ENCODE measurements at regions not wholly inside any gene's neighbourhood (a gene's known extent, or its start where the extent isn't known, plus 50 kb on each side); places are given as distances from the start of the nearest gene placed in this dataset.

DNA sequence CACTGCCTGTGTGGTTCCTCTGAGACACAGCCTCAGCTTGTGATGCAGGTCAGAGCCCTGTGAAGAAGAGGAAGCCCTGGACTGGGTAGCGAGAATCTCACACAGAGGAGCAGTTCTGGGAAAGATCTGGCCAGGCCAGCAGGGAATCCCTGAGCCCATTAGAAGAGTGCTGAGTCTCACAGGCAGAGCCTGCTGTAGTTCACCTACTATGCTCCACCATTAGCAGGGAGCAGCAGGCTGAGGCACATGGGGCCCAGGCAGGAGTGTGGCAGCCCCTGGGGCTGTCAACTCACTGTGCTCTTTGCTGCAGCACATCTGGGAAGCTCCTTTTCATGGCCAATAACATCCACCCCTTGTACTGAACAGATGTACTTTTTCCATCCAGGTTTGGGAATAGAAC is 146.8 kb upstream of the B3GAT2 start:
- H2AFZ ChIP-seq (ENCODE audit: low read depth), result no peak overlapping the region
- H3K9ac ChIP-seq, result no peak overlapping the region
- no peaks in the 10 kb centered on the region for H3K36me3 ChIP-seq (ENCODE audit: insufficient read depth)

DNA sequence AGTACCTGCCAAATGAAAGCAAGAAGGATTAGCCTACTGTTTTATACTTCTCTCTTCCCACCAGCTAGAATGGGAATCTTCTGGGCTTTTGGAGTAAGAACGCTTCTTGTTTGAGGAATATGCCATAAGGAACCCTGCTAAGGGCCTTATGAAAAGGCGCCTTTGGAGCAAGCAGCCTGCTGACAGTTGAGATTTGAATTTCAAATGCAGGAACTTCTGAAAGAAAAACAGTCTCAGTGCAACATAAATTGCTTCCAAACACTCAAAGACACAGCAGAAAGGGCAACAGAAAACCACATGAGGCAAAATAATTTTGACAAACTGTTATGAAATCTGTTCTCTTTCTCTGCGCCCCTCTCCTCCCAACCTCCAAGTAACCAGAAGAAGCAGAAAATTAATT is 149.4 kb upstream of the B3GAT2 start:
- TF ChIP-seq CTCF (conservative IDR thresholded peaks at IDR 0.05; ENCODE audit: low read depth, low read length), result no peak
- H3K4me2 ChIP-seq, result no peak overlapping the region
- no peaks in the 10 kb centered on the region for H3K36me3 ChIP-seq (ENCODE audit: insufficient read depth)
- H3K27me3 ChIP-seq (ENCODE audit: insufficient read depth, low read depth), result no peaks in the 10 kb centered on the region
- no peaks in the 10 kb centered on the region for H4K20me1 ChIP-seq (ENCODE audit: insufficient read depth)
- H3K79me2 ChIP-seq (ENCODE audit: insufficient read depth, low read depth), result no peaks in the 10 kb centered on the region
- H3K4me3 ChIP-seq (IDR thresholded peaks at IDR 0.05; ENCODE audit: insufficient read depth, low read depth, low read length), result no peak overlapping the region
- H2AFZ ChIP-seq (ENCODE audit: low read depth), result no peak overlapping the region
- H3K4me1 ChIP-seq (ENCODE audit: low read depth, poor library complexity, severe bottlenecking), result no peaks in the 10 kb centered on the region
- no peak overlapping the region for H3K9ac ChIP-seq
- H3K27ac ChIP-seq, result no peak overlapping the region

More for the DNA sequence above, 146.8 kb upstream of the B3GAT2 start:
- no peak overlapping the region for H3K27ac ChIP-seq
- H3K4me3 ChIP-seq (IDR thresholded peaks at IDR 0.05; ENCODE audit: insufficient read depth, low read depth, low read length), result no peak overlapping the region
- no peaks in the 10 kb centered on the region for H3K79me2 ChIP-seq (ENCODE audit: insufficient read depth, low read depth)
- no peaks in the 10 kb centered on the region for H4K20me1 ChIP-seq (ENCODE audit: insufficient read depth)
- no peaks in the 10 kb centered on the region for H3K27me3 ChIP-seq (ENCODE audit: insufficient read depth, low read depth)
- no peaks in the 10 kb centered on the region for H3K4me1 ChIP-seq (ENCODE audit: low read depth, poor library complexity, severe bottlenecking)
- no peak for TF ChIP-seq CTCF (conservative IDR thresholded peaks at IDR 0.05; ENCODE audit: low read depth, low read length)
- no peak overlapping the region for H3K4me2 ChIP-seq

- Histone ChIP-seq H2AFZ (ENCODE audit: low read depth) (no peak overlapping the region), H3K4me1 (ENCODE audit: low read depth, poor library complexity, severe bottlenecking) (no peaks in the 10 kb centered on the region), H4K20me1 (ENCODE audit: insufficient read depth) (no peaks in the 10 kb centered on the region), H3K27me3 (ENCODE audit: insufficient read depth, low read depth) (no peaks in the 10 kb centered on the region), H3K4me3 (IDR thresholded peaks at IDR 0.05; ENCODE audit: insufficient read depth, low read depth, low read length) (no peak overlapping the region), H3K9ac (no peak overlapping the region), H3K27ac (no peak overlapping the region), H3K4me2 (no peak overlapping the region), H3K36me3 (ENCODE audit: insufficient read depth) (no peaks in the 10 kb centered on the region), H3K79me2 (ENCODE audit: insufficient read depth, low read depth) (no peaks in the 10 kb centered on the region)
- no peak for TF ChIP-seq CTCF (conservative IDR thresholded peaks at IDR 0.05; ENCODE audit: low read depth, low read length)
These were observed 151.1 kb upstream of the B3GAT2 start for GRCh38 chr6:71107911-71108420.

DNA sequence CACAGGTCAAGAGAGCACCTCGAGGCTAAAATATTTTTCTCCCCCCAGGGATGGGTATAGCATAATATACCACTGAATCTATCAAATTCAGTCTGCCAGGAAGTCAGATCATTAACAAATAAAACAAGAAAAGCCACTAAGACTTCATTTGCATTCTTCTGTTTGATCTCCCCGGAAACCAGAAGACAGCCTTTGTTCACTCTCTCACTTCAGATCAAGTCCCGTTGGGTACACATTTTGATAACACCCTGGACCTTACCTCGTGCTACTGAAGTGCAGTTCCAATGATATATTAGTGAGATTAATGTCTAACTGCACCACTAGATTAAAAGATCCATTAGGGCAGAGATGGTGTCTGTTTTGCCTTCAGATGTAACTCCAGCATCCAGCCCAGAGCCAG is 157.7 kb upstream of the B3GAT2 start:
- Histone ChIP-seq H3K36me3 (ENCODE audit: insufficient read depth) (no peaks in the 10 kb centered on the region), H3K4me1 (ENCODE audit: low read depth, poor library complexity, severe bottlenecking) (no peaks in the 10 kb centered on the region), H3K9ac (no peak overlapping the region), H3K4me2 (no peak overlapping the region), H3K27ac (no peak overlapping the region), H4K20me1 (ENCODE audit: insufficient read depth) (no peaks in the 10 kb centered on the region), H3K79me2 (ENCODE audit: insufficient read depth, low read depth) (no peaks in the 10 kb centered on the region), H2AFZ (ENCODE audit: low read depth) (no peak overlapping the region), H3K4me3 (IDR thresholded peaks at IDR 0.05; ENCODE audit: insufficient read depth, low read depth, low read length) (no peak overlapping the region), H3K27me3 (ENCODE audit: insufficient read depth, low read depth) (no peaks in the 10 kb centered on the region)
- TF ChIP-seq CTCF (conservative IDR thresholded peaks at IDR 0.05; ENCODE audit: low read depth, low read length), result no peak
